ENCODE measurements at regions not wholly inside any gene's neighbourhood (a gene's known extent, or its start where the extent isn't known, plus 50 kb on each side); places are given as distances from the start of the nearest gene placed in this dataset.

- TF ChIP-seq CTCF (IDR thresholded peaks at IDR 0.05; ENCODE audit: extremely low read depth, missing control alignments), result no peak
- no peak for DNase-seq (ENCODE audit: low spot score)
These were observed 473.6 kb upstream of the MGMT start for GRCh38 chr10:128993443-128993842.

- TF ChIP-seq CTCF (IDR thresholded peaks at IDR 0.05; ENCODE audit: extremely low read depth, missing control alignments), result no peak
- DNase-seq (ENCODE audit: low spot score), result no peak
These were observed 473.0 kb upstream of the MGMT start for GRCh38 chr10:128993911-128994538.

- DNase-seq (ENCODE audit: low spot score), result no peak
- TF ChIP-seq CTCF (IDR thresholded peaks at IDR 0.05; ENCODE audit: extremely low read depth, missing control alignments), result no peak
These were observed 472.4 kb upstream of the MGMT start for GRCh38 chr10:128994598-128995143.

- no peak for DNase-seq (ENCODE audit: low spot score)
- no peak for TF ChIP-seq CTCF (IDR thresholded peaks at IDR 0.05; ENCODE audit: extremely low read depth, missing control alignments)
These were observed 471.4 kb upstream of the MGMT start for GRCh38 chr10:128995676-128996075.

- no peak for DNase-seq (ENCODE audit: low spot score)
- TF ChIP-seq CTCF (IDR thresholded peaks at IDR 0.05; ENCODE audit: extremely low read depth, missing control alignments), result no peak
These were observed 470.9 kb upstream of the MGMT start for GRCh38 chr10:128996092-128996491.

GRCh38 chr10:128998101-128998805, 468.8 kb upstream of the MGMT start:
- no peak for DNase-seq (ENCODE audit: low spot score)
- no peak for TF ChIP-seq CTCF (IDR thresholded peaks at IDR 0.05; ENCODE audit: extremely low read depth, missing control alignments)

- no peak for DNase-seq (ENCODE audit: low spot score)
- no peak for TF ChIP-seq CTCF (IDR thresholded peaks at IDR 0.05; ENCODE audit: extremely low read depth, missing control alignments)
These were observed 462.6 kb upstream of the MGMT start for GRCh38 chr10:129004398-129004797.
